ENCODE measurements at regions not wholly inside any gene's neighbourhood (a gene's known extent, or its start where the extent isn't known, plus 50 kb on each side); places are given as distances from the start of the nearest gene placed in this dataset.

- TF ChIP-seq CTCF (IDR thresholded peaks at IDR 0.05 in 4 of 5, conservative IDR thresholded peaks at IDR 0.05 in 1 of 5): no peak
- no peak for TF ChIP-seq POLR2A (IDR thresholded peaks at IDR 0.05)
Measured at GRCh38 chr9:135287627-135288026, 192.0 kb upstream of the PPP1R26 start.

All from gastrocnemius medialis (tissue), 4 donors.